ENCODE measurements at regions not wholly inside any gene's neighbourhood (a gene's known extent, or its start where the extent isn't known, plus 50 kb on each side); places are given as distances from the start of the nearest gene placed in this dataset.

GRCh38 chr16:5622234-5622884 lies 524.8 kb upstream of the EEF2KMT start:
- Histone ChIP-seq H3K9me3 (ENCODE audit: insufficient read depth, low read depth, low read length) (no peaks in the 10 kb centered on the region), H2BK5ac (ENCODE audit: low read depth, low read length, poor library complexity) (no peak overlapping the region), H3K23ac (ENCODE audit: low read length) (no peak overlapping the region), H3K36me3 (ENCODE audit: control insufficient read depth in 1 of 2, insufficient read depth in 2 of 2, low read length in 2 of 2) (no peaks in the 10 kb centered on the region), H3K4me2 (ENCODE audit: low read length) (no peak overlapping the region), H3K4me3 (ENCODE audit: low read depth, low read length) (no peak overlapping the region), H3K18ac (ENCODE audit: low read length) (no peak overlapping the region), H2AFZ (ENCODE audit: insufficient read depth, low read length, poor library complexity) (no peak overlapping the region), H2AK5ac (ENCODE audit: low read length) (no peak overlapping the region), H3K27ac (ENCODE audit: low read depth, low read length) (no peak overlapping the region), H3K9ac (ENCODE audit: low read length) (no peak overlapping the region), H2BK120ac (ENCODE audit: insufficient read depth, low read length, poor library complexity) (no peak overlapping the region), H4K12ac (ENCODE audit: low read depth, low read length) (no peak overlapping the region), H3K4ac (ENCODE audit: low read depth, low read length) (no peak overlapping the region), H2BK12ac (ENCODE audit: low read length) (no peak overlapping the region), H3K79me2 (ENCODE audit: control insufficient read depth, insufficient read depth, low read length, poor library complexity) (no peaks in the 10 kb centered on the region), H4K91ac (ENCODE audit: low read depth, low read length) (no peak overlapping the region), H3K14ac (ENCODE audit: low read length) (no peak overlapping the region), H4K8ac (ENCODE audit: low read depth, low read length) (no peak overlapping the region), H3K4me1 (ENCODE audit: control insufficient read depth in 1 of 2, insufficient read depth in 2 of 2, low read length in 2 of 2) (no peaks in the 10 kb centered on the region), H3K79me1 (ENCODE audit: low read length) (no peaks in the 10 kb centered on the region), H3K27me3 (ENCODE audit: insufficient read depth, low read length) (no peaks in the 10 kb centered on the region)
- no peak for DNase-seq
- no CpG with 5 or more reads among the region's 9 CpGs for WGBS (ENCODE audit: extremely low coverage, insufficient coverage, insufficient read length)

DNA sequence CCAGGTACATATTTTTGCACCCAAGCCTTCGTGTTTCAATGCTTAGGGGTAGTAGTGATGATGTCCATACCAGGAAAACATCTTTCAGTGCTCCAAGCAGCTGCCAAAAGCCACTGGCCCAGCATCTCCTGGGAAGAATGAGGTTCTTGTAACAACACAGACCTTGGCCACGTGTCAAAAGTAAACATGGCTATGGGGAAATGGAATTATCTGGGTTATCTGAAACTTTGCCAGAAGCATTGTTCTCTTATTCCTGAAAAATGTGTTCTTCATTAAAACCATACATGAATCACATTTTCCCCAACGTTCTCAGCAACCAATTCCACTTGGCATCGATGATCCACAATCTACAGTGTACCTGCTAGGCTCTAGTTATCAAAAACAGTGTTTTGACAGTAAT lies 524.2 kb upstream of the EEF2KMT start:
- H3K27ac ChIP-seq (ENCODE audit: low read depth, low read length), result no peak overlapping the region

DNA sequence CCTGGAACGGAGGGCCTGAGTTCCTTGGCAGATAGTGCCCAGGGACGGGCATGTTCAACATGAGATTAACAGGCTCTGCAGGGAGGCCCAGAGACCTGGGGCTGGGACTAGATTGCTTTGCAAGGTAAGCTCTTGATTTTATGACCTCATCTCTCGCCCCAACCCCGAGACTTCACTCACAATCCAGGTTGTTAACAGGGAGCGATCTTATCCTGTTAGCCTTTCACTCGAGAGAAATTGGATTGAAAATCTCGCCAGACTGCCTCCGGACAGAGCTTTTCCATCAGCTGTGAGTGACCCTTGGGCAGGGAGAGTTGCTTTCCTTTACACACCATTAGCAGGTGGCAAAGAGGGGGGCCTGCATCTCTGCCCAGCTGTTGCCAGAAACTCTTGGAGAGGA lies 521.7 kb upstream of the EEF2KMT start:
- Histone ChIP-seq H3K4ac (ENCODE audit: low read depth, low read length) (no peak overlapping the region), H4K12ac (ENCODE audit: low read depth, low read length) (no peak overlapping the region), H3K4me3 (ENCODE audit: low read depth, low read length) (no peak overlapping the region), H2BK120ac (ENCODE audit: insufficient read depth, low read length, poor library complexity) (no peak overlapping the region), H3K4me1 (ENCODE audit: control insufficient read depth in 1 of 2, insufficient read depth in 2 of 2, low read length in 2 of 2) (no peaks in the 10 kb centered on the region), H2AFZ (ENCODE audit: insufficient read depth, low read length, poor library complexity) (no peak overlapping the region), H3K9me3 (ENCODE audit: insufficient read depth, low read depth, low read length) (no peaks in the 10 kb centered on the region), H3K27ac (ENCODE audit: low read depth, low read length) (no peak overlapping the region), H3K23ac (ENCODE audit: low read length) (no peak overlapping the region), H3K18ac (ENCODE audit: low read length) (no peak overlapping the region), H3K14ac (ENCODE audit: low read length) (no peak overlapping the region), H2AK5ac (ENCODE audit: low read length) (no peak overlapping the region), H3K27me3 (ENCODE audit: insufficient read depth, low read length) (no peaks in the 10 kb centered on the region), H2BK12ac (ENCODE audit: low read length) (no peak overlapping the region), H3K79me2 (ENCODE audit: control insufficient read depth, insufficient read depth, low read length, poor library complexity) (no peaks in the 10 kb centered on the region), H3K36me3 (ENCODE audit: control insufficient read depth in 1 of 2, insufficient read depth in 2 of 2, low read length in 2 of 2) (no peaks in the 10 kb centered on the region), H3K79me1 (ENCODE audit: low read length) (no peaks in the 10 kb centered on the region), H3K4me2 (ENCODE audit: low read length) (no peak overlapping the region), H3K9ac (ENCODE audit: low read length) (no peak overlapping the region), H4K8ac (ENCODE audit: low read depth, low read length) (no peak overlapping the region), H4K91ac (ENCODE audit: low read depth, low read length) (no peak overlapping the region), H2BK5ac (ENCODE audit: low read depth, low read length, poor library complexity) (no peak overlapping the region)
- WGBS (ENCODE audit: extremely low coverage, insufficient coverage, insufficient read length), result no CpG with 5 or more reads among the region's 8 CpGs
- DNase-seq, result no peak

More for the DNA sequence above, 524.2 kb upstream of the EEF2KMT start:
- H3K79me2 ChIP-seq (ENCODE audit: control insufficient read depth, insufficient read depth, low read length, poor library complexity), result no peaks in the 10 kb centered on the region
- no peak overlapping the region for H3K23ac ChIP-seq (ENCODE audit: low read length)
- H3K4me1 ChIP-seq (ENCODE audit: control insufficient read depth in 1 of 2, insufficient read depth in 2 of 2, low read length in 2 of 2), result no peaks in the 10 kb centered on the region
- H4K8ac ChIP-seq (ENCODE audit: low read depth, low read length), result no peak overlapping the region
- H3K27me3 ChIP-seq (ENCODE audit: insufficient read depth, low read length), result no peaks in the 10 kb centered on the region
- no peaks in the 10 kb centered on the region for H3K79me1 ChIP-seq (ENCODE audit: low read length)
- no peak overlapping the region for H2BK12ac ChIP-seq (ENCODE audit: low read length)
- H3K4me3 ChIP-seq (ENCODE audit: low read depth, low read length), result no peak overlapping the region
- H2BK5ac ChIP-seq (ENCODE audit: low read depth, low read length, poor library complexity), result no peak overlapping the region
- no peak for DNase-seq
- H2AK5ac ChIP-seq (ENCODE audit: low read length), result no peak overlapping the region
- H2BK120ac ChIP-seq (ENCODE audit: insufficient read depth, low read length, poor library complexity), result no peak overlapping the region
- no peak overlapping the region for H3K14ac ChIP-seq (ENCODE audit: low read length)
- no peak overlapping the region for H3K9ac ChIP-seq (ENCODE audit: low read length)
- H2AFZ ChIP-seq (ENCODE audit: insufficient read depth, low read length, poor library complexity), result no peak overlapping the region
- no peaks in the 10 kb centered on the region for H3K36me3 ChIP-seq (ENCODE audit: control insufficient read depth in 1 of 2, insufficient read depth in 2 of 2, low read length in 2 of 2)
- no peak overlapping the region for H3K4me2 ChIP-seq (ENCODE audit: low read length)
- H3K4ac ChIP-seq (ENCODE audit: low read depth, low read length), result no peak overlapping the region
- H4K91ac ChIP-seq (ENCODE audit: low read depth, low read length), result no peak overlapping the region
- H3K9me3 ChIP-seq (ENCODE audit: insufficient read depth, low read depth, low read length), result no peaks in the 10 kb centered on the region
- no peak overlapping the region for H4K12ac ChIP-seq (ENCODE audit: low read depth, low read length)
- no CpG with 5 or more reads among the region's 4 CpGs for WGBS (ENCODE audit: extremely low coverage, insufficient coverage, insufficient read length)
- no peak overlapping the region for H3K18ac ChIP-seq (ENCODE audit: low read length)

DNA sequence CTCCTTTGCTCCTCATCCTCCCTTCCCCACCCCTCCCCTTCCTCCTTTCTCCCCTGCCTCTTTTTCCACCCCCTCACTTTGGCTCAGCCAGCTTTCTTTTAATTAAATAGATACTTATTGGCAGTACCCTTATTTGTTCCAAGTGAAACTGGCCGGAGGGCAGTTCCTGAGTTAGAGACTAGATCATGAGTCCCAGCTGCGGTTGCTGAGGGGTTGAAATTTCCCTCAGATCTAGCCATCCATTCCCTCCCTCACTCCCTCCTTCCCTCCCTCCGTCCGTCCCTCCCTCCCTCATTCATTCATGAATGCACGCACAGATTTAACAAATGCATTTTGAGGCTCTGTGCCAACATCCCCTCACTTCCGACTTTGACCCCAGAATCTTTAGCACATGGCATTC lies 519.2 kb upstream of the EEF2KMT start:
- Histone ChIP-seq H4K12ac (ENCODE audit: low read depth, low read length) (no peak overlapping the region), H3K79me1 (ENCODE audit: low read length) (no peaks in the 10 kb centered on the region), H3K27me3 (ENCODE audit: insufficient read depth, low read length) (no peaks in the 10 kb centered on the region), H3K4me1 (ENCODE audit: control insufficient read depth in 1 of 2, insufficient read depth in 2 of 2, low read length in 2 of 2) (no peaks in the 10 kb centered on the region), H2BK120ac (ENCODE audit: insufficient read depth, low read length, poor library complexity) (no peak overlapping the region), H3K4me3 (ENCODE audit: low read depth, low read length) (no peak overlapping the region), H3K36me3 (ENCODE audit: control insufficient read depth in 1 of 2, insufficient read depth in 2 of 2, low read length in 2 of 2) (no peaks in the 10 kb centered on the region), H3K27ac (ENCODE audit: low read depth, low read length) (no peak overlapping the region), H4K91ac (ENCODE audit: low read depth, low read length) (no peak overlapping the region), H3K4me2 (ENCODE audit: low read length) (no peak overlapping the region), H3K4ac (ENCODE audit: low read depth, low read length) (no peak overlapping the region), H3K18ac (ENCODE audit: low read length) (no peak overlapping the region), H2BK5ac (ENCODE audit: low read depth, low read length, poor library complexity) (no peak overlapping the region), H2AFZ (ENCODE audit: insufficient read depth, low read length, poor library complexity) (no peak overlapping the region), H3K23ac (ENCODE audit: low read length) (no peak overlapping the region), H2BK12ac (ENCODE audit: low read length) (no peak overlapping the region), H3K14ac (ENCODE audit: low read length) (no peak overlapping the region), H3K9me3 (ENCODE audit: insufficient read depth, low read depth, low read length) (no peaks in the 10 kb centered on the region), H2AK5ac (ENCODE audit: low read length) (no peak overlapping the region), H3K79me2 (ENCODE audit: control insufficient read depth, insufficient read depth, low read length, poor library complexity) (no peaks in the 10 kb centered on the region), H4K8ac (ENCODE audit: low read depth, low read length) (no peak overlapping the region), H3K9ac (ENCODE audit: low read length) (no peak overlapping the region)
- no peak for DNase-seq
- 100% methylated on average over 2 of the region's 6 CpGs for WGBS (ENCODE audit: extremely low coverage, insufficient coverage, insufficient read length)
